A673 (cell line): ENCODE measurements at regions not wholly inside any gene's neighbourhood (a gene's known extent, or its start where the extent isn't known, plus 50 kb on each side); places are given as distances from the start of the nearest gene placed in this dataset.

Experiments used
- BruUV-seq: library from RNA; stranded (reverse); fragments of 400-500 nt; replicated peaks from 2 replicates; lab custom pipeline; 2021; lab: Mats Ljungman, UMichigan
- CTCF ChIA-PET: fragments of 300-600 bp; sonication (Branson Sonifier 250); formaldehyde crosslinking; loops from one replicate; lab custom pipeline; 2022; ENCODE audit warnings: antibody characterized with exemption; lab: Charles Lee
- POLR2A ChIA-PET: fragments of 300-600 bp; sonication (Branson Sonifier 250); formaldehyde crosslinking; loops from one replicate; lab custom pipeline; 2022; ENCODE audit warnings: antibody characterized with exemption; ENCODE audit not compliant: low non-redundant PET; lab: Charles Lee
- DNase-seq: peaks from one replicate; pipeline ENCODE4 v3.0.0-alpha.2; 2015; ENCODE audit warnings: low spot score
- H3K27ac ChIP-seq: fragments of 200-600 bp; sonication (generic); 2 replicates; pipeline ENCODE4 v1.5.1; 2016; ENCODE audit warnings: mixed run types, low read depth, mild to moderate bottlenecking, mixed read lengths, antibody characterized with exemption, low read length; ENCODE audit not compliant: poor library complexity, severe bottlenecking
- H3K27me3 ChIP-seq: fragments of 200-600 bp; sonication (generic); replicated peaks from 2 replicates; pipeline ENCODE4 v1.6.1; 2017; ENCODE audit warnings: mixed run types, low read depth, mild to moderate bottlenecking, mixed read lengths, antibody characterized with exemption, low read length; ENCODE audit not compliant: insufficient read depth, poor library complexity
- H3K36me3 ChIP-seq: fragments of 200-600 bp; sonication (generic); 2 replicates; pipeline ENCODE4 v1.6.1; 2016; ENCODE audit warnings: mixed run types, mild to moderate bottlenecking, mixed read lengths, antibody characterized with exemption, low read length; ENCODE audit not compliant: insufficient read depth, poor library complexity, severe bottlenecking
- H3K4me1 ChIP-seq: fragments of 200-600 bp; sonication (generic); 2 replicates; pipeline ENCODE4 v1.6.1; 2017; ENCODE audit warnings: mixed run types, mild to moderate bottlenecking, mixed read lengths, antibody characterized with exemption, low read length; ENCODE audit not compliant: insufficient read depth, poor library complexity, severe bottlenecking
- H3K4me3 ChIP-seq: fragments of 200-600 bp; sonication (generic); 2 replicates; pipeline ENCODE4 v1.5.1; 2016; ENCODE audit warnings: low read depth, mixed run types, mild to moderate bottlenecking, mixed read lengths, low read length; ENCODE audit not compliant: poor library complexity, severe bottlenecking
- H3K9me3 ChIP-seq: fragments of 200-600 bp; sonication (generic); 2 replicates; pipeline ENCODE4 v1.6.1; 2016; ENCODE audit warnings: mixed run types, low read depth, mild to moderate bottlenecking, mixed read lengths, antibody characterized with exemption, low read length; ENCODE audit not compliant: poor library complexity, severe bottlenecking
- EZH2 ChIP-seq: fragments of 200-600 bp; sonication (generic); IDR thresholded peaks from 2 replicates; pipeline ENCODE4 v1.6.1; 2017; ENCODE audit warnings: borderline replicate concordance, low read depth, mild to moderate bottlenecking, mixed read lengths, antibody characterized with exemption, low read length; ENCODE audit not compliant: poor library complexity, severe bottlenecking
- intact Hi-C: fragments of 100-400 bp; cut with micrococcal nuclease; formaldehyde crosslinking; loops from one replicate; pipeline ENCODE4 v1.10.0; 2022; ENCODE audit not compliant: unreplicated experiment
- TF ChIP-seq, protein P1 (sequence below): fragments of 300-800, 200-600 bp; sonication (generic); conservative IDR thresholded peaks from 2 replicates; pipeline ENCODE4 v1.5.1; 2017; ENCODE audit warnings: low read depth, mild to moderate bottlenecking, antibody characterized with exemption, low read length, moderate library complexity, mixed read lengths

DNA sequence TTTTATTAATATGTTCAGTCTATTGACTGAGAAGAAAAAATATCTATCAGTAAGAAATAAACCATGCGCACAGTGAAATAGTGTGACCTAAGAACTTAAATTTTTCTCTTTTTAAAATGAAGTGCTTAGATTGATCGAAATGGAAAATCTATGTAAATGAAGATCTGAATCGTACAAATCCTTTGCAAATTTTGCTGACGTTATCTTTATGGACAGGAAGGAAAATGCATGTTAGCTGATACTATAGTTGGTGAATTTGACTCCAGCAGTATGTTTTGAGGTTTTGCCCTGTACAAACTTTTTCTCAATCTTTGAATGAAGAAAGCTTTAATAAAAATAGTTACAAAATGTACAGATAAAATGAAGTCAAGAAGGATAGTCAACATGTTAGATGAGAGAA is 82.9 kb downstream of the NRN1 start:
- ChIA-PET POLR2A (no interaction called here), CTCF (no interaction called here)
- BruUV-seq: no TSS peak
- H3K36me3 ChIP-seq: no peaks in the 10 kb centered on the region
- no peak for TF ChIP-seq EZH2
- TF ChIP-seq, protein P1, sequence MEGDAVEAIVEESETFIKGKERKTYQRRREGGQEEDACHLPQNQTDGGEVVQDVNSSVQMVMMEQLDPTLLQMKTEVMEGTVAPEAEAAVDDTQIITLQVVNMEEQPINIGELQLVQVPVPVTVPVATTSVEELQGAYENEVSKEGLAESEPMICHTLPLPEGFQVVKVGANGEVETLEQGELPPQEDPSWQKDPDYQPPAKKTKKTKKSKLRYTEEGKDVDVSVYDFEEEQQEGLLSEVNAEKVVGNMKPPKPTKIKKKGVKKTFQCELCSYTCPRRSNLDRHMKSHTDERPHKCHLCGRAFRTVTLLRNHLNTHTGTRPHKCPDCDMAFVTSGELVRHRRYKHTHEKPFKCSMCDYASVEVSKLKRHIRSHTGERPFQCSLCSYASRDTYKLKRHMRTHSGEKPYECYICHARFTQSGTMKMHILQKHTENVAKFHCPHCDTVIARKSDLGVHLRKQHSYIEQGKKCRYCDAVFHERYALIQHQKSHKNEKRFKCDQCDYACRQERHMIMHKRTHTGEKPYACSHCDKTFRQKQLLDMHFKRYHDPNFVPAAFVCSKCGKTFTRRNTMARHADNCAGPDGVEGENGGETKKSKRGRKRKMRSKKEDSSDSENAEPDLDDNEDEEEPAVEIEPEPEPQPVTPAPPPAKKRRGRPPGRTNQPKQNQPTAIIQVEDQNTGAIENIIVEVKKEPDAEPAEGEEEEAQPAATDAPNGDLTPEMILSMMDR: no peak
- no peaks in the 10 kb centered on the region for H3K9me3 ChIP-seq
- no peak for DNase-seq
- intact Hi-C loops: no loop called here
- no peaks in the 10 kb centered on the region for H3K27me3 ChIP-seq
- H3K27ac ChIP-seq: no peak overlapping the region
- no peak overlapping the region for H3K4me3 ChIP-seq
- no peaks in the 10 kb centered on the region for H3K4me1 ChIP-seq

DNA sequence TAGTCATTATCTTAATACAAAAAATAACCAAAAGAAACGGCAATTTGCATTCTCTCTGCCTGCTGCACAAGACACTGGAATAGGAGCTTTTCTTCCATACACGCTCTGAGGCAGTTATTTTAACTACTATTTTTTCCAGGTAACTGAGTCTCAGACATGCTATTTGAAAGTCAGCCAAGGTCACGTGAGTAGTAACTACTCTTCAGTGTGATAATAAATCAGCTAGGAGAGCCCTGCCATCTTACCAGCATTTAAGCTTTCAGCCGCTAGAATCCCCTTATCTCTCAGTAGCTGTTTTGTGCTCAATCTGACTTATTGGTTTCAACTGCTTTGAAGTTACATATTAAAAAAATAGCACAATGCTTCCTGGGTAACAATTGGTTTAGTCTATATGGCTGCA is 84.5 kb downstream of the NRN1 start:
- intact Hi-C loops: no loop called here
- Histone ChIP-seq H3K9me3 (no peaks in the 10 kb centered on the region), H3K27me3 (no peaks in the 10 kb centered on the region), H3K4me1 (no peaks in the 10 kb centered on the region), H3K36me3 (no peaks in the 10 kb centered on the region), H3K27ac (no peak overlapping the region), H3K4me3 (no peak overlapping the region)
- POLR2A ChIA-PET: no interaction called here
- CTCF ChIA-PET: no interaction called here
- no peak for TF ChIP-seq EZH2
- TF ChIP-seq, protein P1: no peak
- BruUV-seq: no TSS peak
- no peak for DNase-seq

DNA sequence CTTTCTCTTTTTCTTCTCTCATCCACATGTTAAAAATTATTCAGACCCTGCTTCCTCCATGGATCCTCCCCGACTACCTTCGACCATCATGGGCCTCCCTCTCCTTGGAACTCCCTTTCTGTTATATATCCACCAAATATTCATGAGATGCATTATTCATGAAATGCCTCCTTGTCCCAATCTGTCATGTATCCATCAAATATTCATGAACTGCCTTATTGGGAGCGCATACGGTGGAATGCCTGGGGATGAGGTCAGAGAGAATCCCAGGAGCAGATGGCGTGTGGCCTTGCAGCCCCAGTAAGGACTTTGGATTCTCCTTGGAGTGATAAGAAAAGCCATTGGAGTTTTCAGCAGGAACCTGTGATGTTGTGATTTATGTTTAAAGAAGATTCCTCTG is 97.0 kb downstream of the NRN1 start:
- Histone ChIP-seq H3K4me1 (peaks cover 7% of the 10 kb centered on the region), H3K4me3 (no peak overlapping the region), H3K9me3 (no peaks in the 10 kb centered on the region), H3K27ac (no peak overlapping the region), H3K36me3 (no peaks in the 10 kb centered on the region), H3K27me3 (no peaks in the 10 kb centered on the region)
- CTCF ChIA-PET: no interaction called here
- DNase-seq: peak; percentile 22
- BruUV-seq: no TSS peak
- intact Hi-C loops: no loop called here
- TF ChIP-seq EZH2: no peak
- TF ChIP-seq, protein P1: no peak
- POLR2A ChIA-PET: no interaction called here
